Endodermal cell (in vitro differentiated cells): ENCODE measurements at regions not wholly inside any gene's neighbourhood (a gene's known extent, or its start where the extent isn't known, plus 50 kb on each side); places are given as distances from the start of the nearest gene placed in this dataset.

Experiments
- DNase-seq: peaks from one replicate; pipeline ENCODE4 v3.0.0-alpha.2; 2017
- H3K27ac ChIP-seq: 2 replicates; pipeline ENCODE4 v1.5.1; 2013; ENCODE audit warnings: mild to moderate bottlenecking, low read depth, low read length, moderate library complexity
- H3K27me3 ChIP-seq: 2 replicates; pipeline ENCODE4 v1.6.1; 2013; ENCODE audit warnings: mild to moderate bottlenecking, low read length, moderate library complexity; ENCODE audit not compliant: insufficient read depth, control insufficient read depth, poor library complexity, severe bottlenecking
- H3K36me3 ChIP-seq: 2 replicates; pipeline ENCODE4 v1.7.0; 2013; ENCODE audit warnings: mild to moderate bottlenecking, low read length, moderate library complexity; ENCODE audit not compliant: control insufficient read depth, insufficient read depth
- H3K4me1 ChIP-seq: one replicate; pipeline ENCODE4 v1.7.0; 2013; ENCODE audit warnings: low read length; ENCODE audit not compliant: control insufficient read depth, insufficient read depth
- H3K4me3 ChIP-seq: 2 replicates; pipeline ENCODE4 v1.5.1; 2013; ENCODE audit warnings: mild to moderate bottlenecking, low read length, moderate library complexity
- H3K9ac ChIP-seq: 2 replicates; pipeline ENCODE4 v1.6.1; 2013; ENCODE audit warnings: mild to moderate bottlenecking, low read length, moderate library complexity; ENCODE audit not compliant: poor library complexity, severe bottlenecking; ENCODE audit errors: extremely low read depth
- H3K9me3 ChIP-seq: 2 replicates; pipeline ENCODE4 v1.6.1; 2013; ENCODE audit warnings: mild to moderate bottlenecking, low read length, moderate library complexity; ENCODE audit not compliant: control insufficient read depth
- H3K27ac Mint-ChIP-seq: 2 replicates; pipeline ENCODE4 v1.8.0; 2020; ENCODE audit warnings: mixed read lengths
- H3K27me3 Mint-ChIP-seq: 2 replicates; pipeline ENCODE4 v1.8.0; 2021; ENCODE audit warnings: mild to moderate bottlenecking, mixed read lengths; ENCODE audit not compliant: insufficient read depth
- H3K36me3 Mint-ChIP-seq: 2 replicates; pipeline ENCODE4 v1.8.0; 2020; ENCODE audit warnings: low read depth, mixed read lengths
- H3K4me1 Mint-ChIP-seq: 2 replicates; pipeline ENCODE4 v1.8.0; 2020; ENCODE audit warnings: mixed read lengths
- H3K4me3 Mint-ChIP-seq: 2 replicates; pipeline ENCODE4 v1.8.0; 2020; ENCODE audit warnings: mild to moderate bottlenecking, moderate library complexity, mixed read lengths
- H3K9me3 Mint-ChIP-seq: 2 replicates; pipeline ENCODE4 v1.8.0; 2020; ENCODE audit warnings: mild to moderate bottlenecking, mixed read lengths
- CTCF ChIP-seq: fragments of 200-600 bp; sonication (generic); conservative IDR thresholded peaks from 2 replicates; pipeline ENCODE4 v1.5.0; 2021; ENCODE audit warnings: antibody characterized with exemption, mild to moderate bottlenecking
- WGBS, 2 experiments: methylation state at CpG; one replicate each; pipeline versions ENCODE4 v1.1.5 to v1.1.7; 2013; ENCODE audit warnings: missing lambda C conversion rate in 2 of 2, mixed read lengths in 1 of 2; ENCODE audit not compliant: insufficient coverage in 1 of 2, insufficient read length in 1 of 2; 5-methylcytosine and 5-hydroxymethylcytosine counted together

- H3K9me3 ChIP-seq: no peaks in the 10 kb centered on the region
- Mint-ChIP-seq H3K36me3 (no peaks in the 10 kb centered on the region), H3K27me3 (peaks cover 6% of the 10 kb centered on the region), H3K27ac (no peak overlapping the region), H3K4me3 (no peak overlapping the region), H3K4me1 (no peaks in the 10 kb centered on the region), H3K9me3 (peaks cover 13% of the 10 kb centered on the region)
- H3K9ac ChIP-seq: no peak overlapping the region
- no peaks in the 10 kb centered on the region for H3K36me3 ChIP-seq
- H3K4me3 ChIP-seq: no peak overlapping the region
- no peaks in the 10 kb centered on the region for H3K4me1 ChIP-seq
- H3K27me3 ChIP-seq: no peaks in the 10 kb centered on the region
- 87 to 97% methylated on average over 6 of the region's 6 CpGs for WGBS, 2 experiments
- no peak overlapping the region for H3K27ac ChIP-seq
- TF ChIP-seq CTCF: no peak
- no peak for DNase-seq
Measured at GRCh38 chr2:238667008-238667407, 180.9 kb upstream of the TWIST2 start.

- Mint-ChIP-seq H3K9me3 (peaks cover 13% of the 10 kb centered on the region), H3K27ac (no peak overlapping the region), H3K4me3 (no peak overlapping the region), H3K27me3 (peaks cover 9% of the 10 kb centered on the region), H3K36me3 (no peaks in the 10 kb centered on the region), H3K4me1 (no peaks in the 10 kb centered on the region)
- no peak for TF ChIP-seq CTCF
- no peak for DNase-seq
- Histone ChIP-seq H3K27me3 (no peaks in the 10 kb centered on the region), H3K4me1 (no peaks in the 10 kb centered on the region), H3K27ac (no peak overlapping the region), H3K4me3 (no peak overlapping the region), H3K9ac (no peak overlapping the region), H3K9me3 (no peaks in the 10 kb centered on the region), H3K36me3 (no peaks in the 10 kb centered on the region)
- 78% methylated on average over 2 of the region's 2 CpGs; no CpG with 5 or more reads in 1 of the 2 experiments for WGBS, 2 experiments
Measured at GRCh38 chr2:238667639-238668038, 180.2 kb upstream of the TWIST2 start.

- no peak overlapping the region for H3K4me3 Mint-ChIP-seq
- DNase-seq: peak; percentile 11
- H3K4me1 Mint-ChIP-seq: no peaks in the 10 kb centered on the region
- TF ChIP-seq CTCF: no peak
- H3K4me1 ChIP-seq: no peaks in the 10 kb centered on the region
- H3K27me3 Mint-ChIP-seq: peaks cover 9% of the 10 kb centered on the region
- H3K9me3 ChIP-seq: no peaks in the 10 kb centered on the region
- H3K4me3 ChIP-seq: no peak overlapping the region
- H3K27me3 ChIP-seq: no peaks in the 10 kb centered on the region
- H3K27ac Mint-ChIP-seq: no peak overlapping the region
- 60% methylated on average over 1 of the region's 1 CpG; no CpG with 5 or more reads in 1 of the 2 experiments for WGBS, 2 experiments
- no peak overlapping the region for H3K27ac ChIP-seq
- peaks cover 13% of the 10 kb centered on the region for H3K9me3 Mint-ChIP-seq
- H3K9ac ChIP-seq: no peak overlapping the region
- no peaks in the 10 kb centered on the region for H3K36me3 Mint-ChIP-seq
- no peaks in the 10 kb centered on the region for H3K36me3 ChIP-seq
Measured at GRCh38 chr2:238668426-238668825, 179.5 kb upstream of the TWIST2 start.
